ENCODE measurements at regions not wholly inside any gene's neighbourhood (a gene's known extent, or its start where the extent isn't known, plus 50 kb on each side); places are given as distances from the start of the nearest gene placed in this dataset.

DNA sequence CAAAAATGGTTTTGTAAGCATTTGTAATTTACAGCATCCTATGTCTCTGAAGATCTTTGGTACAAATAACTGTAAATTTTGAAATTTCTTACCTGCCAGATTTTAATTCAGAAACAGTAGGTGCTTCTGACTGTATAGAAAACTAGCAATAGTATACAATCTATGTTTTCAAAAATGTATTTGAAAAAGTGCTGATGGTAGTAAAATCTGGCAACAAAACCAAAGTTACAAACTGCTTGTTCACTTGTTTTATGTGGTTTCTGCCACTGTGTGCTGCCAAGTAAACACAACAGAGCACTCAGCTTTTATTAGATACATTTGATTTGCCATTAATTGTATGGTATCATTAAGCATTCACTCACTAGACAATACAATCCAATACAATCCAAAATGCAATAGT, 206.1 kb downstream of the CPE start:
- TF ChIP-seq, protein P1, sequence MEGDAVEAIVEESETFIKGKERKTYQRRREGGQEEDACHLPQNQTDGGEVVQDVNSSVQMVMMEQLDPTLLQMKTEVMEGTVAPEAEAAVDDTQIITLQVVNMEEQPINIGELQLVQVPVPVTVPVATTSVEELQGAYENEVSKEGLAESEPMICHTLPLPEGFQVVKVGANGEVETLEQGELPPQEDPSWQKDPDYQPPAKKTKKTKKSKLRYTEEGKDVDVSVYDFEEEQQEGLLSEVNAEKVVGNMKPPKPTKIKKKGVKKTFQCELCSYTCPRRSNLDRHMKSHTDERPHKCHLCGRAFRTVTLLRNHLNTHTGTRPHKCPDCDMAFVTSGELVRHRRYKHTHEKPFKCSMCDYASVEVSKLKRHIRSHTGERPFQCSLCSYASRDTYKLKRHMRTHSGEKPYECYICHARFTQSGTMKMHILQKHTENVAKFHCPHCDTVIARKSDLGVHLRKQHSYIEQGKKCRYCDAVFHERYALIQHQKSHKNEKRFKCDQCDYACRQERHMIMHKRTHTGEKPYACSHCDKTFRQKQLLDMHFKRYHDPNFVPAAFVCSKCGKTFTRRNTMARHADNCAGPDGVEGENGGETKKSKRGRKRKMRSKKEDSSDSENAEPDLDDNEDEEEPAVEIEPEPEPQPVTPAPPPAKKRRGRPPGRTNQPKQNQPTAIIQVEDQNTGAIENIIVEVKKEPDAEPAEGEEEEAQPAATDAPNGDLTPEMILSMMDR (conservative IDR thresholded peaks at IDR 0.05; ENCODE audit: low read depth, low read length) = no peak
- no peak for TF ChIP-seq EZH2 (IDR thresholded peaks at IDR 0.05; ENCODE audit: borderline replicate concordance, low read depth, low read length, poor library complexity, severe bottlenecking)

All from A673 (cell line).